GM10248 (cell line): ENCODE measurements at regions not wholly inside any gene's neighbourhood (a gene's known extent, or its start where the extent isn't known, plus 50 kb on each side); places are given as distances from the start of the nearest gene placed in this dataset.

Source experiments
- CTCF ChIA-PET: fragments of 300-600 bp; sonication (Branson Sonifier 250); formaldehyde crosslinking; extraction: SDS; loops from one replicate; lab custom pipeline; 2021; ENCODE audit warnings: antibody characterized with exemption; lab: Yijun Ruan, JAX
- POLR2A ChIA-PET: fragments of 350-650 bp; sonication (Branson Sonifier 250); formaldehyde crosslinking; extraction: SDS; loops from one replicate; lab custom pipeline; 2020; ENCODE audit warnings: antibody characterized with exemption; lab: Yijun Ruan, JAX
- DNase-seq: peaks from one replicate; pipeline ENCODE4 v3.0.0; 2012; ENCODE audit errors: extremely low spot score
- TF ChIP-seq, protein P1 (sequence below): IDR thresholded peaks from 2 replicates; pipeline ENCODE4 v1.5.1; 2012; ENCODE audit warnings: mild to moderate bottlenecking, low read depth; ENCODE audit errors: extremely low read depth, missing control alignments, control extremely low read depth

- ChIA-PET POLR2A (no interaction called here), CTCF (no interaction called here)
- DNase-seq = no peak
- TF ChIP-seq, protein P1, sequence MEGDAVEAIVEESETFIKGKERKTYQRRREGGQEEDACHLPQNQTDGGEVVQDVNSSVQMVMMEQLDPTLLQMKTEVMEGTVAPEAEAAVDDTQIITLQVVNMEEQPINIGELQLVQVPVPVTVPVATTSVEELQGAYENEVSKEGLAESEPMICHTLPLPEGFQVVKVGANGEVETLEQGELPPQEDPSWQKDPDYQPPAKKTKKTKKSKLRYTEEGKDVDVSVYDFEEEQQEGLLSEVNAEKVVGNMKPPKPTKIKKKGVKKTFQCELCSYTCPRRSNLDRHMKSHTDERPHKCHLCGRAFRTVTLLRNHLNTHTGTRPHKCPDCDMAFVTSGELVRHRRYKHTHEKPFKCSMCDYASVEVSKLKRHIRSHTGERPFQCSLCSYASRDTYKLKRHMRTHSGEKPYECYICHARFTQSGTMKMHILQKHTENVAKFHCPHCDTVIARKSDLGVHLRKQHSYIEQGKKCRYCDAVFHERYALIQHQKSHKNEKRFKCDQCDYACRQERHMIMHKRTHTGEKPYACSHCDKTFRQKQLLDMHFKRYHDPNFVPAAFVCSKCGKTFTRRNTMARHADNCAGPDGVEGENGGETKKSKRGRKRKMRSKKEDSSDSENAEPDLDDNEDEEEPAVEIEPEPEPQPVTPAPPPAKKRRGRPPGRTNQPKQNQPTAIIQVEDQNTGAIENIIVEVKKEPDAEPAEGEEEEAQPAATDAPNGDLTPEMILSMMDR = no peak
These were observed 111.0 kb upstream of the B3GAT2 start for GRCh38 chr6:71067816-71068215.

- no peak for DNase-seq
- POLR2A ChIA-PET = no interaction called here
- TF ChIP-seq, protein P1 = no peak
- CTCF ChIA-PET = no interaction called here
These were observed 115.6 kb upstream of the B3GAT2 start for GRCh38 chr6:71072508-71072907.

DNA sequence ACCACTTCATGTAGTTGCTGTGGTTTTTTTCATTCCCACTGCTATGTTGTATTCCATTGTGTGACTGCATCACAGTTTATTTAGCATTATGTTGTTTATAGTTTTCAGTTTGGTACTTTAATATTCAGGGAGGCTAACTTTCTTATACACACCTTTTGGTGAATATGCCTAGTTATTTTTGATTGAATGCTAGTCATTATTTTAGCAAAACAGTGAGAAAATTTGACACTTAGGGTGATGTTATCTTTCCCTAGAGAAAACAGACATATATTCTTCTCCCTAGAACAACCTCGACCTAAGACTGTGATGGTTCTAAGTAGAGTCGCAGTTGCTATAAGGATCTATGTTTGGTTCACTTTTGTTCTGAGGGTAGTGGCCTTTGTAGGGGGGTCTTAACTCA, 120.8 kb upstream of the B3GAT2 start:
- TF ChIP-seq, protein P1 = no peak
- ChIA-PET CTCF (no interaction called here), POLR2A (no interaction called here)
- DNase-seq = no peak

DNA sequence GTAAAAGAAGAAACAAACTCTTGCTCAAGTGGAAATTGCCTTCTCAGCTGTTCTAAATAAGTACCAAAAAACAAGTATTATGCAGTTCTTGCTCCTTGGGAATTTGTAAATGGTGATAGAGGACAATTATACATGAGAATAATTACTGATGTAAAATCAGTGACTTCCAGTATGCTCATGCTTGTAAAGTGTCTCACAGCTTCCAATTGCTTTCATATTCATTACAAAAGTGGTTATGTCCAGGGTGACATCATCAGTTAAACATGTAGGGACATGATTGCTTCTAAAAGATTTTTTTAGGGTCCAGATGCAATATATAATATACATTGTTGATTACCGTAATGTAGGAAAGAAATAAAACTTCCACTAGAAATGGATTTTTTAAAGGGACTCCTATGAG, 122.8 kb upstream of the B3GAT2 start:
- ChIA-PET POLR2A (no interaction called here), CTCF (no interaction called here)
- no peak for DNase-seq
- TF ChIP-seq, protein P1 = no peak

DNA sequence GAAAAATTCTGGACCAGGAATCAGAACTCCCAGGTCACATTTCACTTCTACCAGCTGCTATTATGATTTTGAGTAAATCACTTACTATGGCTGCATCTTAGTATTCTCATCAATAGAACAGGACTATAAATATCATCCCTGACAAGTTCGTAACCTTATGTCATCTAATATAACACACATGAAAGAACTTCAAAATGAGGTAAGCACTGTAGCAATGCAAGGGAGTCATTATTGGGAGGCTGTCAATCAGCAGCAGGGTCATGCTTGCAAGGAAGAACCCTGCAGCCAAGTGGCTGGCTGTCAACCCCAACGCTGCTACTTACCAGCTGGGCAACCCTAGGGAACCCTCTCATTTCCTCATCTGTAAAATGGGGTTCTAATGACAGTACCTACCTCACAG, 123.3 kb upstream of the B3GAT2 start:
- ChIA-PET CTCF (no interaction called here), POLR2A (no interaction called here)
- TF ChIP-seq, protein P1 = no peak
- no peak for DNase-seq

DNA sequence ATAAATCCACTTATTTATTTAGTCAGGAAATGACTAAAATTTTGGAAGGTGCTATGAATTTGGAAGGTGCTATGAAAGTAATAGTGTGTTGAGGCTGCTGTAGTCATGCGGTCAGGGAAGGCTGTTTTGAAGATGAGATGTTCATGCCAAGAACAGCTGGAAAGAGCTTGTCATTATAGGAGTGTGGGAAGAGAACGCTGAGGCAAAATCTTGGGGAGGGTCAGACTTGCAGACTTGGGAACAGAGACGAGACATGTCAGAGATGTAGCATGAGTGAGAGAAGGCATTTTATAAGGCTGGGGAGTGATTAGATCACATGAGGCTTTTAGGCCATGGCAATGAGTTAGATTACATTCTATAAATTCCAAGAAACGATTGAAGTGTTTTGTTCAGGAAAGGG, 124.0 kb upstream of the B3GAT2 start:
- TF ChIP-seq, protein P1 = no peak
- CTCF ChIA-PET = no interaction called here
- no peak for DNase-seq
- POLR2A ChIA-PET = no interaction called here

- CTCF ChIA-PET = no interaction called here
- DNase-seq = no peak
- TF ChIP-seq, protein P1 = no peak
- POLR2A ChIA-PET = no interaction called here
These were observed 125.3 kb upstream of the B3GAT2 start for GRCh38 chr6:71082033-71082650.
